Ishikawa (cell line): ENCODE measurements at regions not wholly inside any gene's neighbourhood (a gene's known extent, or its start where the extent isn't known, plus 50 kb on each side); places are given as distances from the start of the nearest gene placed in this dataset.

Source experiments
- CEBPB ChIP-seq: IDR thresholded peaks from 2 replicates; pipeline ENCODE4 v1.6.1; 2012
- CREB1 ChIP-seq: IDR thresholded peaks from 2 replicates; pipeline ENCODE4 v1.6.1; 2012; ENCODE audit warnings: low read depth
- EGR1 ChIP-seq: IDR thresholded peaks from 2 replicates; pipeline ENCODE4 v1.6.1; 2012
- EP300 ChIP-seq: IDR thresholded peaks from 2 replicates; pipeline ENCODE4 v1.6.1; 2012; ENCODE audit warnings: borderline replicate concordance
- FOXM1 ChIP-seq: IDR thresholded peaks from 2 replicates; pipeline ENCODE4 v1.6.1; 2012; ENCODE audit warnings: low read depth, borderline replicate concordance
- NFIC ChIP-seq: IDR thresholded peaks from 2 replicates; pipeline ENCODE4 v1.6.1; 2012
- RAD21 ChIP-seq: IDR thresholded peaks from 2 replicates; pipeline ENCODE4 v1.6.1; 2012; ENCODE audit warnings: low read depth
- REST ChIP-seq: IDR thresholded peaks from 2 replicates; pipeline ENCODE4 v1.6.1; 2012; ENCODE audit warnings: low read depth, mild to moderate bottlenecking
- TAF1 ChIP-seq: IDR thresholded peaks from 2 replicates; pipeline ENCODE4 v1.6.1; 2012; ENCODE audit warnings: low read depth, mild to moderate bottlenecking
- TCF12 ChIP-seq: IDR thresholded peaks from 2 replicates; pipeline ENCODE4 v1.6.1; 2012; ENCODE audit warnings: low read depth
- TEAD4 ChIP-seq: IDR thresholded peaks from 2 replicates; pipeline ENCODE4 v1.6.1; 2012
- YY1 ChIP-seq: IDR thresholded peaks from 2 replicates; pipeline ENCODE4 v1.6.1; 2012; ENCODE audit warnings: low read depth
- ZBTB7A ChIP-seq: IDR thresholded peaks from 2 replicates; pipeline ENCODE4 v1.6.1; 2012; ENCODE audit warnings: low read depth
- TF ChIP-seq, protein P1 (sequence below): IDR thresholded peaks from 2 replicates; pipeline ENCODE4 v1.6.1; 2012
- TF ChIP-seq, protein P2 (sequence below): IDR thresholded peaks from 2 replicates; pipeline ENCODE4 v1.6.1; 2012

GRCh38 chr22:34885852-34886251 is 180.1 kb upstream of the ISX start:
- TF ChIP-seq FOXM1 (no peak), CREB1 (no peak), TAF1 (no peak), CEBPB (no peak), EP300 (no peak), TEAD4 (no peak), RAD21 (no peak), REST (no peak), NFIC (no peak), ZBTB7A (no peak), EGR1 (no peak), YY1 (no peak), TCF12 (no peak)
- TF ChIP-seq, protein P1, sequence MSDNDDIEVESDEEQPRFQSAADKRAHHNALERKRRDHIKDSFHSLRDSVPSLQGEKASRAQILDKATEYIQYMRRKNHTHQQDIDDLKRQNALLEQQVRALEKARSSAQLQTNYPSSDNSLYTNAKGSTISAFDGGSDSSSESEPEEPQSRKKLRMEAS = no peak
- TF ChIP-seq, protein P2, sequence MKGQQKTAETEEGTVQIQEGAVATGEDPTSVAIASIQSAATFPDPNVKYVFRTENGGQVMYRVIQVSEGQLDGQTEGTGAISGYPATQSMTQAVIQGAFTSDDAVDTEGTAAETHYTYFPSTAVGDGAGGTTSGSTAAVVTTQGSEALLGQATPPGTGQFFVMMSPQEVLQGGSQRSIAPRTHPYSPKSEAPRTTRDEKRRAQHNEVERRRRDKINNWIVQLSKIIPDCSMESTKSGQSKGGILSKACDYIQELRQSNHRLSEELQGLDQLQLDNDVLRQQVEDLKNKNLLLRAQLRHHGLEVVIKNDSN = no peak

DNA sequence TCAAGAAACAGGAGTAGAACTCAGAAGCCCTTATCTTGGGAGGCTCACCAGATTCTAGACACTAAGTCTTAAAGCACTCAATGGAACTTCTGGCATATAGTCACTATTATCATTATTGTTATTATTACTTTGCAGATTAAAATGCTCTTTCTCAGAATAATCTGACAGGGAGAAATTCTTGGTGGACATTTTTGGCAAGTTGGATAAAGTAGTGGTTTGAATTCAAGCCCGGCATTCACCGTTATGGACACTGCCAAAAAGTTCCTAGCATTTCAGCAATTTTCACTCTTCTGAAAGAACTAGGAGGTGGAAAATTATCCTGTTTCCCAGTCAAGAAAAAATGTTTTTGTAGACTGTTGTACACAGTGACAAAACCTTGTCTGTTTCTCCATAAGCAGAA is 179.6 kb upstream of the ISX start:
- TF ChIP-seq NFIC (no peak), TAF1 (no peak), RAD21 (no peak), TCF12 (no peak), YY1 (no peak), REST (no peak), TEAD4 (no peak), EP300 (no peak), CREB1 (no peak), ZBTB7A (no peak), CEBPB (no peak)
- TF ChIP-seq, protein P2 = no peak
- TF ChIP-seq, protein P1 = no peak

DNA sequence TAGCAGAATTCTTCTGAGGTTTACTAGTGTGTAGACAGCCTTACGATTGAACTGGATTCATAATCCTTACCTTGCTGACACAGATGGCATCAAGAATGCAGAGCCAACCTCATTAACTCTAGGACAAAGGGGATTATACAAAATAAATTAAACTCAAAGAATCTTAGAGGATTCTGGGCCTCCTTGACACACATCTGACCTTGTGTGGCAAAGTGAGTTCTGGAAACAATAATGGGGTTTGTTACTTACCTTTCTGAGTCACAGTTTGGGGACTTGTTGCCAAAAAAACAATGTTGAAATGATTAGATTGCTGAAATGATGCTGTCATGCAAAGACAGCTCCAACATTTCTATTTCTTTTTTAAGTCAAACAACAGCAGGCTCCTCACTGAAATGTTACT is 179.1 kb upstream of the ISX start:
- TF ChIP-seq NFIC (no peak), YY1 (no peak)

GRCh38 chr22:34897126-34897525 is 168.8 kb upstream of the ISX start:
- TF ChIP-seq TEAD4 (no peak), EP300 (no peak), EGR1 (no peak)

DNA sequence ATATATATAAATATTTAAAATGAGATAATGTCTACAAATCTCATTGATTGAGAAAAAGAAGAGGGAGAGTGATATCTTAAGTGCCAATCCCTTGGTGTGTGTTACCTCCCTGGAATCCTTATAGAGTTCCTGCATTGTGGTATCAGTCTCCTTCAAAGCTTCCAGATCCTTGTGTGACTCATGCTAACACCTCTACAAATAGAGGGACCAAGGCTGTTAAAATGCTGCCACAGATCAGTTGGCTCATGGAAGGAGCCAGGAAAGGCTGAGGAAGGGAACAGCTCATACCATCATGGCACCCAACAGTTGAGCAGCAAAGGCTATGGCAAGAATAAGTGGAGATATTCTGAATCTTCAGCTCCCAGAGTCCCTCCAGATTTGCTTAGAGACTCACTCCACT is 163.6 kb upstream of the ISX start:
- TF ChIP-seq EP300 (no peak), TEAD4 (no peak), EGR1 (no peak), NFIC (no peak), YY1 (no peak), ZBTB7A (no peak), RAD21 (no peak)

GRCh38 chr22:34903416-34903815 is 162.5 kb upstream of the ISX start:
- TF ChIP-seq, protein P2 = no peak
- TF ChIP-seq EP300 (no peak), TAF1 (no peak), FOXM1 (no peak), RAD21 (no peak), TCF12 (no peak), EGR1 (no peak), ZBTB7A (no peak), YY1 (no peak), CREB1 (no peak), CEBPB (no peak), TEAD4 (no peak), REST (no peak), NFIC (no peak)
- TF ChIP-seq, protein P1 = no peak
